ENCODE measurements at regions not wholly inside any gene's neighbourhood (a gene's known extent, or its start where the extent isn't known, plus 50 kb on each side); places are given as distances from the start of the nearest gene placed in this dataset.

GRCh38 chr13:36493046-36493445, 60.8 kb downstream of the CCNA1 start:
- DNase-seq = no peak

GRCh38 chr13:36495431-36495830, 63.1 kb downstream of the CCNA1 start:
- no peak for DNase-seq

- no peak for DNase-seq
Measured at GRCh38 chr13:36509369-36509768, 77.1 kb downstream of the CCNA1 start.

GRCh38 chr13:36512771-36513170, 80.5 kb downstream of the CCNA1 start:
- DNase-seq = no peak

- DNase-seq = no peak
Measured at GRCh38 chr13:36513266-36513665, 81.0 kb downstream of the CCNA1 start.

GRCh38 chr13:36515466-36515865, 83.2 kb downstream of the CCNA1 start:
- no peak for DNase-seq

GRCh38 chr13:36516225-36516624, 83.9 kb downstream of the CCNA1 start:
- DNase-seq = no peak

GRCh38 chr13:36518707-36519106, 86.4 kb downstream of the CCNA1 start:
- no peak for DNase-seq

- DNase-seq = no peak
Measured at GRCh38 chr13:36519432-36519831, 87.1 kb downstream of the CCNA1 start.

- DNase-seq = no peak
Measured at GRCh38 chr13:36520111-36520510, 87.8 kb downstream of the CCNA1 start.

- DNase-seq = no peak
Measured at GRCh38 chr13:36526897-36527296, 94.6 kb downstream of the CCNA1 start.

- DNase-seq = no peak
Measured at GRCh38 chr13:36528105-36528504, 95.8 kb downstream of the CCNA1 start.

- no peak for DNase-seq
Measured at GRCh38 chr13:36530050-36530789, 97.9 kb downstream of the CCNA1 start.

GRCh38 chr13:36530861-36531590, 98.7 kb downstream of the CCNA1 start:
- no peak for DNase-seq

- no peak for DNase-seq
Measured at GRCh38 chr13:36531746-36532486, 99.6 kb downstream of the CCNA1 start.

GRCh38 chr13:36533806-36534205, 101.5 kb downstream of the CCNA1 start:
- DNase-seq = peak; percentile 30

- DNase-seq = no peak
Measured at GRCh38 chr13:36536546-36536945, 104.3 kb downstream of the CCNA1 start.

GRCh38 chr13:36543671-36544070, 111.4 kb downstream of the CCNA1 start:
- no peak for DNase-seq

GRCh38 chr13:36548129-36548528, 115.8 kb downstream of the CCNA1 start:
- no peak for DNase-seq

GRCh38 chr13:36549126-36549702, 116.9 kb downstream of the CCNA1 start:
- no peak for DNase-seq

- no peak for DNase-seq
Measured at GRCh38 chr13:36549755-36550154, 117.5 kb downstream of the CCNA1 start.

GRCh38 chr13:36550177-36550576, 117.9 kb downstream of the CCNA1 start:
- no peak for DNase-seq

GRCh38 chr13:36551445-36551844, 119.2 kb downstream of the CCNA1 start:
- DNase-seq = no peak
